GM19035 (cell line): ENCODE measurements at regions not wholly inside any gene's neighbourhood (a gene's known extent, or its start where the extent isn't known, plus 50 kb on each side); places are given as distances from the start of the nearest gene placed in this dataset.
"Not testable (repeated sequence)": the region's sequence is repeated elsewhere in the genome, so short reads cannot be mapped to it uniquely, and the experiment has no call there.

Source experiments
- ATAC-seq: cut with Tn5 transposase; IDR thresholded peaks from one replicate; pipeline ENCODE4 v1.9.1; 2021; ENCODE audit not compliant: unreplicated experiment

- ATAC-seq = no peak
These were observed 216.3 kb upstream of the ARPP21 start for GRCh38 chr3:35422836-35423601.

GRCh38 chr3:35426366-35426958 lies 212.9 kb upstream of the ARPP21 start:
- no peak for ATAC-seq

- ATAC-seq = no peak
These were observed 201.9 kb upstream of the ARPP21 start for GRCh38 chr3:35437381-35437780.

- ATAC-seq = no peak
These were observed 201.2 kb upstream of the ARPP21 start for GRCh38 chr3:35438101-35438500.

- no peak for ATAC-seq
These were observed 199.7 kb upstream of the ARPP21 start for GRCh38 chr3:35439663-35440062.

- no peak for ATAC-seq
These were observed 198.5 kb upstream of the ARPP21 start for GRCh38 chr3:35440826-35441225.

- no peak for ATAC-seq
These were observed 192.4 kb upstream of the ARPP21 start for GRCh38 chr3:35446896-35447295.

- ATAC-seq = no peak
These were observed 191.2 kb upstream of the ARPP21 start for GRCh38 chr3:35448121-35448520.

- ATAC-seq = no peak
These were observed 190.6 kb upstream of the ARPP21 start for GRCh38 chr3:35448681-35449080.

- not testable (repeated sequence) for ATAC-seq
These were observed 184.5 kb upstream of the ARPP21 start for GRCh38 chr3:35454819-35455218.

- no peak for ATAC-seq
These were observed 165.4 kb upstream of the ARPP21 start for GRCh38 chr3:35473956-35474355.

- not testable (repeated sequence) for ATAC-seq
These were observed 156.8 kb upstream of the ARPP21 start for GRCh38 chr3:35482566-35482965.

GRCh38 chr3:35483131-35483530 lies 156.2 kb upstream of the ARPP21 start:
- ATAC-seq = no peak

- ATAC-seq = no peak
These were observed 154.3 kb upstream of the ARPP21 start for GRCh38 chr3:35484929-35485530.

GRCh38 chr3:35486295-35486694 lies 153.0 kb upstream of the ARPP21 start:
- ATAC-seq = no peak

- ATAC-seq = no peak
These were observed 151.9 kb upstream of the ARPP21 start for GRCh38 chr3:35487376-35487775.

GRCh38 chr3:35488526-35488925 lies 150.8 kb upstream of the ARPP21 start:
- ATAC-seq = no peak

GRCh38 chr3:35492841-35493240 lies 146.5 kb upstream of the ARPP21 start:
- ATAC-seq = no peak

- no peak for ATAC-seq
These were observed 140.7 kb upstream of the ARPP21 start for GRCh38 chr3:35498506-35499210.

- no peak for ATAC-seq
These were observed 138.5 kb upstream of the ARPP21 start for GRCh38 chr3:35500641-35501350.

- no peak for ATAC-seq
These were observed 136.6 kb upstream of the ARPP21 start for GRCh38 chr3:35502699-35503098.
